Rectal smooth muscle tissue (tissue), 1 donor: ENCODE measurements at regions not wholly inside any gene's neighbourhood (a gene's known extent, or its start where the extent isn't known, plus 50 kb on each side); places are given as distances from the start of the nearest gene placed in this dataset.
"Not testable (repeated sequence)": the region's sequence is repeated elsewhere in the genome, so short reads cannot be mapped to it uniquely, and the experiment has no call there.

Experiments used
- H3K27ac ChIP-seq: one replicate; pipeline ENCODE4 v1.7.0; 2013; ENCODE audit warnings: low read depth, low read length, inconsistent platforms
- H3K27me3 ChIP-seq: one replicate; pipeline ENCODE4 v1.7.0; 2013; ENCODE audit warnings: low read length; ENCODE audit not compliant: control insufficient read depth, insufficient read depth
- H3K36me3 ChIP-seq: one replicate; pipeline ENCODE4 v1.7.0; 2013; ENCODE audit warnings: low read length; ENCODE audit not compliant: control insufficient read depth, insufficient read depth
- H3K4me1 ChIP-seq: one replicate; pipeline ENCODE4 v1.7.0; 2013; ENCODE audit warnings: low read length; ENCODE audit not compliant: control insufficient read depth, insufficient read depth
- H3K4me3 ChIP-seq: one replicate; pipeline ENCODE4 v1.7.0; 2013; ENCODE audit warnings: low read length
- H3K9ac ChIP-seq: one replicate; pipeline ENCODE4 v1.7.0; 2013; ENCODE audit warnings: low read length

DNA sequence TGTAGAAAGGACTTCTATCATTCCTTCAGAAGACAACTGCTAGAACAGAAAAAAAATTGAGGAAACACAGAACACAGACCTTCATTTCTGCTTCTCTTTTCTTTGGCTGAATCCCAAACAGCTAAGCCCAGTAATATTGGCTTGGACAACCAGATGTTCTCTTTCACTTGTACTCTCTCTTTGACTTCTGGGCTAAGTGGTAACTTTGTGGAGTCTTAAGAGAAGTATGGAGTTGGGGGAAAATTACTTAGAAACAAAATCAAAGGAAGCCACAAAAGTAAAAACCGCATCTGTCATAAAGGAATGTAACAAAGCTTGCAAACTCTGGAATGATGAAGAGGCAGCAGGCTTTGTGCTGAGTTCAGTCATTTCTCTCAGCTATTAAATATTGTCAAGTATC lies 587.5 kb downstream of the CBLN4 start:
- Histone ChIP-seq H3K27me3 (no peaks in the 10 kb centered on the region), H3K27ac (no peak overlapping the region), H3K36me3 (no peaks in the 10 kb centered on the region), H3K4me3 (no peak overlapping the region), H3K9ac (no peak overlapping the region), H3K4me1 (peaks cover 5% of the 10 kb centered on the region)

DNA sequence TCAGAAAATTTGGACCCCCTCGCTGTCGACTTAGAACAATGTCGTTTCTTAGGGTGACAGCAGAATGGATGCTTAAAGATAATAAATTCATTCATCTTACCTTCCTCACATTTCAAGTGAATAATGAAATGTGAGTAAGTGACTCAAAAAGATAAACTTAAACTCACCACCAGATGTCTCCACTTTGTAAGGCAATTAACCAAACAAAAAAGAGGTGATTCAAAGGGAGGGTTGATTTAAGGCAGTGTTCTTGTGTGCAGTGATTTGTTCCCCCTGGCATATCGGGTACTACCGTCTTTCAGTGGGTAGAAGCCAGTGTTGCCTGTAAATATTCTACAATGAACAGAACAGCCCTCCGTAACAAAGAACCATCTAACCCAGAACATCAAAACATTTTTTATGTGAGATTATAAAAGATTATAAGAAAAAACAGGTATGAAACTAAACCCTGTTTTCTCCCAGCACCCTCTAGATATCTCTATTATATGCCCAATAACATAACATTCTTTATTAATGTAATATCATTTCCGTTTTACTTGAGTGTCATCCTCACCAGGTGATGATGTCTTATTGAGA lies 589.7 kb downstream of the CBLN4 start:
- Histone ChIP-seq H3K4me1 (peaks cover 5% of the 10 kb centered on the region), H3K9ac (no peak overlapping the region), H3K27ac (no peak overlapping the region), H3K27me3 (no peaks in the 10 kb centered on the region), H3K36me3 (no peaks in the 10 kb centered on the region), H3K4me3 (no peak overlapping the region)

DNA sequence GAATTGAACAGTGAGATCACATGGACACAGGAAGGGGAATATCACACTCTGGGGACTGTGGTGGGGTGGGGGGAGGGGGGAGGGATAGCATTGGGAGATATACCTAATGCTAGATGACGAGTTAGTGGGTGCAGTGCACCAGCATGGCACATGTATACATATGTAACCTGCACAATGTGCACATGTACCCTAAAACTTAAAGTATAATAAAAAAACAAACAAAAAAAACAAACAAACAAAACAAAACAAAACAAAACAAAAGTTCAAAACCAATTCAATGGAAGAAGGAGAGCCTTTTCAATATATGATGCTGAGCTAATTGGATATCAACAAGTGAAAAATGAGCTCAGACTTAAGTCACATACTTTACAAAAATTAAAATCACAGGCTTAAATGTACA lies 592.8 kb downstream of the CBLN4 start:
- H3K4me1 ChIP-seq, H3K27me3 ChIP-seq, H3K9ac ChIP-seq, H3K4me3 ChIP-seq, H3K36me3 ChIP-seq, H3K27ac ChIP-seq: not testable (repeated sequence)

DNA sequence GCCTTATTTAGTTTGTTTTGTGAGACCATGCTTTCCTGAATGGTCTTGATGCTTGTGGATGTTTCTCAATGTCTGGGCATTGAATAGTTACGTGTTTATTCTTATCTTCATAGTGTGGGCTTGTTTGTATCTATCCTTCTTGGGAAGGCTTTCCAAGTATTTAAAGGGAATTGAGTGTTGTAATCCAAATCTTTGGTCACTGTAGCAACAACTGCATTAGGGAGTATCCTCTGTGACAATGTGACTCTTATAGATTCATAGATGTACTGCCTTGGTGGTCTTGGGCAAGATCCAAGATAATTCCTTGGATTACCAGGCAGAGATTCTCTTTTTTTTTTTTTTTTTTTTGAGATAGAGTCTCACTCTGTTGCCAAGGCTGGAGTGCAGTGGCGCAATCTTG lies 598.4 kb downstream of the CBLN4 start:
- H3K4me3 ChIP-seq: no peak overlapping the region
- no peaks in the 10 kb centered on the region for H3K36me3 ChIP-seq
- H3K9ac ChIP-seq: no peak overlapping the region
- no peaks in the 10 kb centered on the region for H3K4me1 ChIP-seq
- H3K27ac ChIP-seq: no peak overlapping the region
- H3K27me3 ChIP-seq: no peaks in the 10 kb centered on the region

DNA sequence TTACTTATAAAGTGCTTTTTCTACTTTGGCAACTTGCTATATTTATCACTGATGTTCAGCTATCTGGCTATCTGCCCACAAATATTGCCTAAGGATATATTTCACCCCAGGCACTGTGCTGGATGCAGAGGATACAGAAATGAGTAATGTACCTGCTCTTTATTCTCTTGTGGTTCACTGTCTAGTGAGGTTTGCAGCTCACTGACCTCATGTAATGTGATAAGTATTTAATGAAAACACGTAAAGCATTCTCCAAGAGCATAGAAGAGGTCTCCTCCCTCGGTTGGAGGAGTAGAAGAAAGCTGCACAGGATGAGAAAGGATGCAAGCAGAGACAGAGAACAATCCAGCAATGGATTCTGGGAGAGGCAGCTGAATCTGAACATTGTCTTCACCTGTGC lies 610.7 kb downstream of the CBLN4 start:
- Histone ChIP-seq H3K9ac (no peak overlapping the region), H3K4me1 (no peaks in the 10 kb centered on the region), H3K27me3 (no peaks in the 10 kb centered on the region), H3K27ac (no peak overlapping the region), H3K36me3 (no peaks in the 10 kb centered on the region), H3K4me3 (no peak overlapping the region)

DNA sequence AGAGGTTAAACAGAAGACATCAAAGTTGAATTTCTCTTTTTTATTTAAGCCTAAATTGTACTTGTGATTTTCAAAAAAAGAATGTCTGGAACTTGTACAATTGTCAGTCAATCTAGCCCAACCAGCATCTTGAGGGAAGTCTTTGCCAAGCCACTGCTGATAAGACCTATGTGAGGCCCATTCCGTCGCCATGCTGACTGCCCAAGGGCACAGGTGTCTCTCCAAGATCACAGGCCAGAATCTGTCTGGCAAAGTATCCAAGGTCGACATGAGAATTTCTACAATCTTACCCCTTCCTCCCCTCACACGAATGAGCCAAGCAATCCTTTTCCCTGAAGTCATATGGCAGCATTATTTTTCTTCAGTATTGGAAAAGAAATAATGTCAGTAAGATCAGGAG lies 614.5 kb downstream of the CBLN4 start:
- H3K27ac ChIP-seq: no peak overlapping the region
- H3K4me1 ChIP-seq: no peaks in the 10 kb centered on the region
- no peaks in the 10 kb centered on the region for H3K27me3 ChIP-seq
- no peaks in the 10 kb centered on the region for H3K36me3 ChIP-seq
- H3K4me3 ChIP-seq: no peak overlapping the region
- H3K9ac ChIP-seq: no peak overlapping the region

DNA sequence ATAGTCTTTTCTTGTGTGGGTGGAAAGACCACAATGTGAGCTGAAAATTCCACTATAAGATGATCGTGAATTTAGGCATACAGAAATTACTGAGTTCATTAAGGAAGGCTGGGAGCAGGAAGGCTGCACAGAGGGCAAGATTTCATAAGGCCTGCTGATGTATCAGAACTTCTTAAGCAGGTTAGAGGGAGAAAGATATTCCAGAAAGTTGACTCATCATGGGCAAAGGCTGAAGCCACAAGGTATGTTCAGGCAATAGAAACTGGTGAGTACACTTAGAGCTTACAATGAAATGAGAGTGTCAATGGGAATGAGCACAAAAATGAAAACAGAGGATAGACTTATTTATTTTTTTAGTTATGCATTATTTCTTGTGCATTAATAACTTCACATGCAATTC lies 618.6 kb downstream of the CBLN4 start:
- Histone ChIP-seq H3K36me3 (no peaks in the 10 kb centered on the region), H3K27ac (no peak overlapping the region), H3K4me3 (no peak overlapping the region), H3K27me3 (no peaks in the 10 kb centered on the region), H3K4me1 (no peaks in the 10 kb centered on the region), H3K9ac (no peak overlapping the region)

DNA sequence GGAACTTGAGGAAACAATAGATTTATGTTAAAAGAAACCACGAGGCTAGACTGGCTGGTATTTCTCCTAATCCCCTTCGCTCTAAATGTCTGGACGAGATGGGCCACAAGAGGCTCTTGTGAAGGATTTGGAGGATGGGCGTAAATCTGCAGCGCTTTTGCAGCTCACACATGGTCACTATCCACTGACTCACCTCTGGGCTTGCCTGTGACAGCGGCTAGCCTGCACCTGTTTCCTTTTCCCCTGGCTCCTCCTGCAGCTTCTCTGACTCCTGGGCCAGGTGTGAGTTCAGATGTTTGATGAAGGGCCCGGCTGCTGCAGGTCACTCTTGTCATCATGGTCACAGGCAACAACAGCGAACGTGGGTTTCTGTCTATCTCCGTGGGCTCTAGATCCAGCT lies 629.4 kb downstream of the CBLN4 start:
- no peak overlapping the region for H3K9ac ChIP-seq
- H3K27ac ChIP-seq: no peak overlapping the region
- H3K36me3 ChIP-seq: no peaks in the 10 kb centered on the region
- H3K4me3 ChIP-seq: no peak overlapping the region
- no peaks in the 10 kb centered on the region for H3K4me1 ChIP-seq
- no peaks in the 10 kb centered on the region for H3K27me3 ChIP-seq

DNA sequence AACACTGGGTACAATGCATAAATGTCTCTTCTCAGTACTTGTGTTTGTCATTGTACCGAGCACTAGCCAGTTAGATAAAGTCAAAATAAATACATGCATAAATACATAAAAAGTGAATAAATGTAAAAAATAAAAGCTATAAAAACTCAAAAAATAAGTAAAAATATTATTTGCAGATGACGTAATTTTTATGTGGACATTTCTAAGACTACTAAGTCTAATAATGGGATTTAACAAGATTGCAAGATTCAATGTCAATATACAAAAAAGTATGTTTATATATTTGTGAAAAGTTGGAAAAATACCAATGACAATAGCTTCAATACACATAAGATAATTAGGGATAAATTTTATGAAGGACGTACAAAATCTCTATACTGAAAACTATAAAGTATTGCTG lies 639.6 kb downstream of the CBLN4 start:
- no peak overlapping the region for H3K9ac ChIP-seq
- no peaks in the 10 kb centered on the region for H3K27me3 ChIP-seq
- no peaks in the 10 kb centered on the region for H3K4me1 ChIP-seq
- H3K36me3 ChIP-seq: no peaks in the 10 kb centered on the region
- H3K27ac ChIP-seq: no peak overlapping the region
- H3K4me3 ChIP-seq: no peak overlapping the region

DNA sequence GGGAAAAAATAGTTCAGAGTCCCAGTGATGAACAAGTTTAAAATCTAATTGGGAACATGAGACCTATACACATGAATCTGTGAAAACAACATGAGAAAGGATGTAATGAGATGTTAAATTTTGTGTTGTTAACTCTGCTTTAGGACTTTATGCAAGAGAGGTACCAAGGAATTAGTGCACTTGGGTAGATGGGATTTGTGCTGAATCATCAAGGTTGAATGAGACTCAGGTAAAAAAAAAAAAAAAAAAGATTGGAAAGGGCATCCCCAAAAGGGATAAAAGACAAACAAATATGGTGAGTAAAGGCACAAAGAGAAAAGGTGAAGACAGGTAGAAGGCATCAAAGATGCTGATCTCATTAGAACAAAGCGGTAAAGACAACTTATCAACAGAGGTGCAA lies 644.4 kb downstream of the CBLN4 start:
- Histone ChIP-seq H3K4me3 (no peak overlapping the region), H3K4me1 (no peaks in the 10 kb centered on the region), H3K9ac (no peak overlapping the region), H3K27me3 (no peaks in the 10 kb centered on the region), H3K27ac (no peak overlapping the region), H3K36me3 (no peaks in the 10 kb centered on the region)

DNA sequence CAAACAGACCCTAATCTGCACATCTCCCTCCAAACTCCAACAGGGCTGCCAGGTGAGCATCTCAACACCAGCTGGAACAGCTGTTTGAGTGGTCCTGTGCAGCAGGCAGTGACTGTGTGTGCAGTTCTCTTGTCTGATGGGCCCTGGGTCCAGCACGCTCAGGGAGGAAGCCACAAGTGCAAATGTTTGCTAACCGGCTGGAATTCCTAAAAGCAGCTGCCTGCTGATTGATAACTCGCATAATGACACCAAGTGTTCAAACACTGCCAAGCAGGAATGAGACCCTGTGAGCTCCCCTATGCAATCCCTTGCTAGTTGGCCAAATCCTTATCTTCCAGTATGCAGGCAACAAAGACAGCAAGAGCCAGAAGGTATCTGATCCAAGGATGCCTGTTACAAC lies 650.6 kb downstream of the CBLN4 start:
- no peak overlapping the region for H3K27ac ChIP-seq
- H3K36me3 ChIP-seq: no peaks in the 10 kb centered on the region
- H3K4me1 ChIP-seq: no peaks in the 10 kb centered on the region
- H3K27me3 ChIP-seq: no peaks in the 10 kb centered on the region
- H3K4me3 ChIP-seq: no peak overlapping the region
- H3K9ac ChIP-seq: no peak overlapping the region

DNA sequence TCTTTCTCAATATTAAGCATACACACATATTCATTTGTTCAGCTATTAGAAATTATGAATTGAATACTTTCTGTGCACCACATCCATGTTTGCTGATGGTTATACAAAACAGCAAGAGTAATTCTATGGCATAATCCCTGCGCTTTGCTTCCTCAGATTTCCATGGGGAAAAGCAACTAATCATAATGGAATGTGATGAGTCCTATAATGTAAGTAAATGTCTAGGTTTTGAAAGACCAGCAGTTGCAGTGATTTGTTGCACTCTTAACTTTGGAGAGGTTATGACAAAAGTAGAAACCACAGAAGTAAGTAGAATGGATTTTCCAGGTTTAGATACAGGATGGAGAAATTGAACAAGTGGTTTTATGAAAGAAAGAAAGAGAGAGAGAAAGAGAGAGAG lies 652.1 kb downstream of the CBLN4 start:
- H3K27ac ChIP-seq: no peak overlapping the region
- no peaks in the 10 kb centered on the region for H3K4me1 ChIP-seq
- H3K4me3 ChIP-seq: no peak overlapping the region
- no peaks in the 10 kb centered on the region for H3K27me3 ChIP-seq
- no peaks in the 10 kb centered on the region for H3K36me3 ChIP-seq
- no peak overlapping the region for H3K9ac ChIP-seq

DNA sequence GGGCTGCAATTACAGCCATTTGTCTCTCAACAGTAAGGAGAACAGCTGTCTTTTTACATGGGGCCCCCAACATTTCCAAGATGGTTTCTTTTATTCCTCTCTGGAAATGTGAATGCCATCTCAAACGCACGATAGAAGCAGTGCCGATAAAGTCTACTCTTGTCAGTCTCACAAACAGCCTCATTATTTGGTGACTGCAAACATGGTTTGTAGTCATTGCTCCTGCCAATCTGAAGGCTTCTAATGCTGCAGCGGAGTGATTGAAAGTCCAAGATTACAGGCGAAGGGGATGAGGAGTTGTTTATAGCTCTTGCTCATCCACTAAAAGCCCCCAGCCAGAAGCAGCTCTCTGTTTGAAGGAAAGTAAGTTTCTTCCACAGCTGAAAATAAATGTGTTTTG lies 657.1 kb downstream of the CBLN4 start:
- no peaks in the 10 kb centered on the region for H3K4me1 ChIP-seq
- H3K27ac ChIP-seq: no peak overlapping the region
- no peaks in the 10 kb centered on the region for H3K36me3 ChIP-seq
- no peak overlapping the region for H3K4me3 ChIP-seq
- no peaks in the 10 kb centered on the region for H3K27me3 ChIP-seq
- H3K9ac ChIP-seq: no peak overlapping the region
